ENCODE measurements at regions not wholly inside any gene's neighbourhood (a gene's known extent, or its start where the extent isn't known, plus 50 kb on each side); places are given as distances from the start of the nearest gene placed in this dataset.

DNA sequence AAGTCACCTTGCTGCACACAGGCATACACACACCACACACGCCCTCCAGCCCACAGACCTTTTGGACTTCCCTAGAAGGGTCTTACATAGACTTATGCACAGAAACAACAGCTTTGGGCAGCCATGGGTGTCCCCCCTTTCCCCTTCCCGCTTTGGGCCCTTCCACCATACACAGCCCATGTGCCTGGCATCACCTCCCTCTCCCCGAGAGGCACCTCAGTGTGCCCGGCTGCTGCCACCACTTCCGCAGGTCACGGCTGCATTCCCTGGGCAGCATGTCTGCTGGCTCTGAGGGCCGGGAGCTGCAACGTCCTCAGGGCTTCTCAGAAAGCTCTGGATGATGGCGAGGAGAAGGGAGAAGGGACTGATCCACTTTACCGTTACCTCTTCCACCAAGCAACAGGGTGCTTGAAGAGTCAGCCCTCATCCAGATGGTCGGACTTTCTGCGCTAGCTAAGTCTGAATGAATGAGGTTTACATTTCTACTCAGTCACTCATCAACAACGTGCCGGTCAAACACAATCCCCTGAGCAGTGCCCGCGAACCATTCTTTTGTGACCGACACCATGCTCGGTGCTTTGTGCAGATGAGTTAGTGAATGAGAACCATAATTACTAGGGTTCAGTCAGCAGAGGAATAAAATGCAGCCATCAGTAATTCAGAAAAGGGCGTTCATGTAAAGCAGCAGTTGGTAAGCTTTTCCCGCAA is 72.2 kb upstream of the BCL11B start:
- TF ChIP-seq, protein P1, sequence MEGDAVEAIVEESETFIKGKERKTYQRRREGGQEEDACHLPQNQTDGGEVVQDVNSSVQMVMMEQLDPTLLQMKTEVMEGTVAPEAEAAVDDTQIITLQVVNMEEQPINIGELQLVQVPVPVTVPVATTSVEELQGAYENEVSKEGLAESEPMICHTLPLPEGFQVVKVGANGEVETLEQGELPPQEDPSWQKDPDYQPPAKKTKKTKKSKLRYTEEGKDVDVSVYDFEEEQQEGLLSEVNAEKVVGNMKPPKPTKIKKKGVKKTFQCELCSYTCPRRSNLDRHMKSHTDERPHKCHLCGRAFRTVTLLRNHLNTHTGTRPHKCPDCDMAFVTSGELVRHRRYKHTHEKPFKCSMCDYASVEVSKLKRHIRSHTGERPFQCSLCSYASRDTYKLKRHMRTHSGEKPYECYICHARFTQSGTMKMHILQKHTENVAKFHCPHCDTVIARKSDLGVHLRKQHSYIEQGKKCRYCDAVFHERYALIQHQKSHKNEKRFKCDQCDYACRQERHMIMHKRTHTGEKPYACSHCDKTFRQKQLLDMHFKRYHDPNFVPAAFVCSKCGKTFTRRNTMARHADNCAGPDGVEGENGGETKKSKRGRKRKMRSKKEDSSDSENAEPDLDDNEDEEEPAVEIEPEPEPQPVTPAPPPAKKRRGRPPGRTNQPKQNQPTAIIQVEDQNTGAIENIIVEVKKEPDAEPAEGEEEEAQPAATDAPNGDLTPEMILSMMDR (IDR thresholded peaks at IDR 0.05): no peak
- no peak for TF ChIP-seq POLR2A (IDR thresholded peaks at IDR 0.05)
